Breast epithelium (tissue), 3 donors: ENCODE measurements at regions not wholly inside any gene's neighbourhood (a gene's known extent, or its start where the extent isn't known, plus 50 kb on each side); places are given as distances from the start of the nearest gene placed in this dataset.

Source experiments
- POLR2A ChIP-seq: fragments of 450-650 bp; IDR thresholded peaks from one replicate; pipeline ENCODE4 v1.6.1; 2016; ENCODE audit warnings: antibody characterized with exemption, mild to moderate bottlenecking, moderate library complexity
- TF ChIP-seq, protein P1 (sequence below), 3 donors: fragments of 450-650 bp; IDR thresholded peaks; one replicate each; pipeline ENCODE4 v1.5.1; 2016 to 2017; ENCODE audit warnings: antibody characterized with exemption in 3 of 3, mild to moderate bottlenecking in 3 of 3, moderate library complexity in 3 of 3

DNA sequence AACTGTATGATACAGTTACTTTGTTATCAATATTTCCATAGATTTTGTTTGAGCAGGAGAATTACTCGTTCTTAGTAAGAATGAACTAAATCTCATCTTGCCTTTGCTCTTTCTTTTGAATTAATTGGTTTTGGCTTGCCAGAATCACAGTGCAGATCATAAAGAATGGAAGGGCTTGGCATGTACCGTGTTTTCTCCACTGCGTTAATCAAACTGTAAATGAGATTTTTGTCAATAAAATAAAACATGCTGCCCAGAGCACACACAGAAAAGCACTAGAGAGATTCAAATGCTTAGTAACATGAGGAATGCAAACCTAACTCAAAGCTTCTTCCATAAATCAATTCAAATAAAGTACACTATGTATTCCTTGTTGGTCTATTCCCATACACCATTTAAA lies 229.6 kb upstream of the CDH2 start:
- TF ChIP-seq, protein P1, sequence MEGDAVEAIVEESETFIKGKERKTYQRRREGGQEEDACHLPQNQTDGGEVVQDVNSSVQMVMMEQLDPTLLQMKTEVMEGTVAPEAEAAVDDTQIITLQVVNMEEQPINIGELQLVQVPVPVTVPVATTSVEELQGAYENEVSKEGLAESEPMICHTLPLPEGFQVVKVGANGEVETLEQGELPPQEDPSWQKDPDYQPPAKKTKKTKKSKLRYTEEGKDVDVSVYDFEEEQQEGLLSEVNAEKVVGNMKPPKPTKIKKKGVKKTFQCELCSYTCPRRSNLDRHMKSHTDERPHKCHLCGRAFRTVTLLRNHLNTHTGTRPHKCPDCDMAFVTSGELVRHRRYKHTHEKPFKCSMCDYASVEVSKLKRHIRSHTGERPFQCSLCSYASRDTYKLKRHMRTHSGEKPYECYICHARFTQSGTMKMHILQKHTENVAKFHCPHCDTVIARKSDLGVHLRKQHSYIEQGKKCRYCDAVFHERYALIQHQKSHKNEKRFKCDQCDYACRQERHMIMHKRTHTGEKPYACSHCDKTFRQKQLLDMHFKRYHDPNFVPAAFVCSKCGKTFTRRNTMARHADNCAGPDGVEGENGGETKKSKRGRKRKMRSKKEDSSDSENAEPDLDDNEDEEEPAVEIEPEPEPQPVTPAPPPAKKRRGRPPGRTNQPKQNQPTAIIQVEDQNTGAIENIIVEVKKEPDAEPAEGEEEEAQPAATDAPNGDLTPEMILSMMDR (IDR thresholded peaks at IDR 0.05) = no peak
- TF ChIP-seq POLR2A = no peak
